ENCODE measurements at regions not wholly inside any gene's neighbourhood (a gene's known extent, or its start where the extent isn't known, plus 50 kb on each side); places are given as distances from the start of the nearest gene placed in this dataset.

DNA sequence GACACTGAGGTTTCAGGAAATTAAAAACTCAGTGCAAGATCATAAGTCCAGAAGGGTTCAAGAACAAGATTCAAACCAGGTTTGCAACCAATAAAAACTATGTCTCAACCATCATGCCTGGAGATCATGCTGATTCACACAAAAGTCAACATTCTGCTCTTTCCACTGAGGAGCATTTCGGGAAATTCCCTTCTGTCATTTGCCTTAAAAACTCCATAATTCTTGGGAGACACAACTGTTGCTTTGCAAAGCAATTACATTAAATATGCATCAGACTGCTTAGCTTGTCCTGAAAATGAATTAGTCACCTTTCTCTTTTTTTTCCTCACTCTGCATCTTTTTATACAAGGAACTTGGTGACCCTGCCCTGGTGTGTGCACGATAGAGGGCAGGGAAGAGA is 275.9 kb upstream of the ZNF462 start:
- TF ChIP-seq CTCF (IDR thresholded peaks at IDR 0.05; ENCODE audit: poor library complexity), result no peak
- TF ChIP-seq EZH2 (IDR thresholded peaks at IDR 0.05; ENCODE audit: borderline replicate concordance), result no peak
- TF ChIP-seq EZH2phosphoT487 (IDR thresholded peaks at IDR 0.05; ENCODE audit: low read depth, severe bottlenecking, unreplicated experiment), result no peak

Measured in hepatocyte (in vitro differentiated cells).